SK-N-DZ (cell line): ENCODE measurements at regions not wholly inside any gene's neighbourhood (a gene's known extent, or its start where the extent isn't known, plus 50 kb on each side); places are given as distances from the start of the nearest gene placed in this dataset.
"Not testable (repeated sequence)": the region's sequence is repeated elsewhere in the genome, so short reads cannot be mapped to it uniquely, and the experiment has no call there.

Experiments
- DNase-seq: peaks from one replicate; pipeline ENCODE4 v3.0.0-alpha.2; 2015; ENCODE audit warnings: low spot score

- peak; percentile 86 for DNase-seq
These were observed 167.2 kb downstream of the TBC1D2B start for GRCh38 chr15:77910030-77910911.

GRCh38 chr15:77909182-77909940, 168.2 kb downstream of the TBC1D2B start:
- no peak for DNase-seq

DNA sequence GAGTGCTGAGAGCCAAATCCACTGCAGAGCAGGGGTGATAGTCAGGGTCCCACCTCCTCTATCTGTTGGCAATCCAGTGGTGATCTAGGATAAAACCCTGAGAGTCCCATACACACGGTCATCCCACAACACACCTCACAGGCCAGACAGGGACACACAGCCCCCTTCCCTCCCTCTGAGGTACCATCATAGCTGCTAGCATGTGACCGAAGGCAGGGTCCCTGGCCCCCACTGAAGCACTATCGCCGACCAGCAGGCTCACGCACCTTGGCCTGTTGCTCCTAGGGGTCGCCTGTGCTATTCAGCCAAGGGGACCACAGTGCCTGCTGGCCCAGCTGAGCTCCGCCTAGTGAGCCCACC, 168.8 kb downstream of the TBC1D2B start:
- not testable (repeated sequence) for DNase-seq

GRCh38 chr15:77907824-77908751, 169.4 kb downstream of the TBC1D2B start:
- peak; percentile 75 for DNase-seq

DNA sequence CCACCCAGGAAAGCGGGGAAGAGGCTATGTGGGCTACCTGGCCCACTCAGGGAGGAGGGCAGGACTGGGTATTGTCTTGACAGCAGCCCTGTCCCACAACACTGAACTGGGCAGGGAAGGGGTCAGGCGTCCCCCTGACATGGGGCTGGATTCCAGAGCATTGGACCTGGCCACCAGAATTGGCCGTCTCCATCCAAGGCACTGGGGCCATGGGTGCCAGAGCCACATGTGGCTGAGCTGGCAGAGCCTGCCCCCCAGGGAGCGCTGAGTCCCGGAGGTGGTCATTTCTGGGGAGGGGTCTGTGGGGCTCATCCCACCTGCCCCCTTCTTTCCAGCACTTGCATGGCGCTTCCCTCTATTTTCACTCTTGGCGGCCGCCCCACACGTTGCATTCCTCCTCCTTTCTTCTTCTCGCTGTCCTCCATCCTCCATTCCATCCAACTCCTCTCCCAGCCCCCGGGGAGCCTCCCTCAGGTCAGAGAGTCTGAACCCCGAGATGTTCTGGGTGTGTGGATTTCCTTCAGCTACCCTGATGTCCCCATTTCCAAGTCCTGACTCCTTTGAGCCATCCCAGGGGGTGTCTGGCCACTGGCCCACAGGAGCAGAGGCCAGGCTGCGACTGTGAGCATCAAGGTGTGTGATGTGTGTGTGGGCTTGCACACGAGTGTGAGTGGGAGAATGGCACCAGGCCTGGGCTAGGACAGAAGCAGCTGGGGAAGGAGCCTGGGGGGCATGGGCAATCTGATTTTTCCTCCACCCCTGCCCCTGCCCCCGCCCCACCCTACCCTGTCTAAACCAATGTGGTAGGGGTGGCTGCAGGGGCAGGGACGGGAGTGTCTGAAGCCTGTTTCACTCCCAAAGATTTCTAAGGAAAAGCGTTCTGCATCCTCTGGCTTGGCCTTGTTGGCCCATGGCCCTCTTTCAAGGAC, 171.2 kb downstream of the TBC1D2B start:
- not testable (repeated sequence) for DNase-seq

DNA sequence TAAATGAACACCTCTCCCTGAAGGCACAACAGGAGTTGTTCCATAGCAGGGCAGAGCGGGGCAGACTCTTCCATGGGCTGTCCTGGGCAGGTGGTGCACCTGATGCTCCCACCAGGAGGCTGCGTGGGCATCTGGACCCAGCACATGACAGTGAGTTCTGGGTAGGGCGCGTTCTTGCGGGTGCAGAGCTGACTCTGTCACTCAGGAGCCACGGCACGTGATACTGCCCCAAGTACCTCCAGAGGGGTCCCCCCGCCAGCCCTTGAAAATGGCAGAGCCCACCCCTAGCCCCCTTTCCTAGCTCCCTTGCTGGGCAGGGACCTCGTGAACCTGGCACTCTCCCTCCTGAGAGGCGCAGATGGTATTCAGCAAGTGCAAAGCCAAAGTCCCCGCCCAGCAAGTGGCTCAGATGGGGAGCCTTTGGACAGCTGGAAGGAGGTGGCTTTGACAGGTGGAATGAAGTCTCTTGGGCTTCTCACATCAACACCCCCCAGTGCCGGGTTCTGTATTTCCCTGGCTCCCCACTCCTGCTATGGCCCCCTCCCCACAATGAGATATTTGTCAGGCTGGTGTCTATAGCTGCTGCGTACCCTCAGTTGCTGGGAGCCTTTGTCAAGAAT, 172.1 kb downstream of the TBC1D2B start:
- no peak for DNase-seq

- DNase-seq: no peak
These were observed 172.6 kb downstream of the TBC1D2B start for GRCh38 chr15:77904901-77905300.

- DNase-seq: no peak
These were observed 173.1 kb downstream of the TBC1D2B start for GRCh38 chr15:77904436-77904821.

DNA sequence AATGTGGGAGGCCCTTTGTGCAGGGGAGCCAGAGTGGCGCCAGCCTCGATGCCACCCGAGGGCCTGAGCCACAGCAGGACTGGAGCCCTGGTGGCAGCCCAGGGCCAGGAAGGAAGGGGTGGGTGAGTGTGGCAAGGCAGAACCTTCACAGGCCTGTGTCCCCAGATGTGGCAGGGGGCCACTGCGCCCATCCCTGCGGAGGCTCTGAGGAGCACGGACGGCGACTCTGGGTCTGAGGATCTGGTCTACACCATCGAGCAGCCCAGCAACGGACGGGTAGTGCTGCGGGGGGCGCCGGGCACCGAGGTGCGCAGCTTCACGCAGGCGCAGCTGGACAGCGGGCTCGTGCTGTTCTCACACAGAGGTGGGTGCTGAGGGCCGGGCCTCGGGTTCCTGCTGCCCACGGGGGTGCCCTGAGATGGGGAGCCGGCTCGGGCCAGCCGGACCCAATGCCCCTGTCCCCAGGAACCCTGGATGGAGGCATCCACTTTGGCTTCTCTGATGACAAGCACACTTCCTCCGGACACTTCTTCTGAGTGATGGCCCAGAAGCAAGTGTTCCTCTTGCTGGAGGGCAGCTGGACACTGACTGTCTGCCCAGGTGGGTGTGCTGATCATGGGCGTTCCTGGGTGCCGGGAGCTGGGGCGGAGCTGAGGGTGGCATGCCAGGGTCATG, 173.6 kb downstream of the TBC1D2B start:
- not testable (repeated sequence) for DNase-seq

GRCh38 chr15:77902921-77903760, 174.4 kb downstream of the TBC1D2B start:
- not testable (repeated sequence) for DNase-seq

GRCh38 chr15:77901921-77902750, 175.4 kb downstream of the TBC1D2B start:
- DNase-seq: no peak

DNA sequence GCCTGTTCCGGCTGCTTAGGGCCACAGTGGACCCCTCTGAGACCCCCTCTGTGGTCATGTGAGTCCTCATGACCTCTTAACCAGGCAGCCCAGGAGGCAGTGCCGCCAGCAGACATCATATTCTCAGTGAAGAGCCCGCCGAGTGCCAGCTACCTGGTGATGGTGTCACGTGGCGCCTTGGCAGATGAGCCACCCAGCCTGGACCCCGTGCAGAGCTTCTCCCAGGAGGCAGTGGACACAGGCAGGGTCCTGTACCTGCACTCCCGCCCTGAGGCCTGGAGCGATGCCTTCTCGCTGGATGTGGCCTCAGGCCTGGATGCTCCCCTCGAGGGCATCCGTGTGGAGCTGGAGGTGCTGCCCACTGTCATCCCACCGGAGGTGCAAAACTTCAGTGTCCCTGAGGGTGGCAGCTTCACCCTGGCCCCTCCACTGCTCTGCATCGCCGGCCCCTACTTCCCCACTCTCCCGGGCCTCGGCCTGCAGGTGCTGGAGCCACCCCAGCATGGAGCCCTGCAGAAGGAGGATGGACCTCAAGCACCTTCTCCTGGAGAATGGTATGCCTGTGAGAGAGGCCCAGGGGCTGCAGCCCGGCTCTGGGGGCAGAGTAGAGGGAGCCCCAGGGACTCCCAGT, 176.1 kb downstream of the TBC1D2B start:
- no peak for DNase-seq

GRCh38 chr15:77900331-77900963, 177.1 kb downstream of the TBC1D2B start:
- DNase-seq: peak; percentile 45

DNA sequence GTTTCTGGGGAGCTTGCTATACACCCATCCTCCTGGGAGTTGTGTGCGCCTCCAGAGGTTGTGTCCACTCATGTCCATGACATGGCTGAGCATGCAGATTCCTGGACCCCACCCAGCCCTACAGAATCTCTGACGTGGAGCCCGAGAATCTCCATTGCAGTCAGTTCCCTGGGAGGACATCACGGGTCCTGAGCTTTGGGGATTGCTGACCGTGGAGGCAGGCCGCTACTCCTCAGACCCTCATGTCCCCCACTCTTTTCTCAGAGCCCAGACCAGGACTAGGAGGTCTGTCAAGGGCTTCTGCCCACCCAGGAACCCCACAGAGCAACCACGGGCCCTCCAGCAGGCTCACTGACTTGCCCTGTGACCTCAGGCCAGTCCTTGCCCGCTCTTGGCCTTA, 177.7 kb downstream of the TBC1D2B start:
- DNase-seq: not testable (repeated sequence)

- DNase-seq: no peak
These were observed 178.4 kb downstream of the TBC1D2B start for GRCh38 chr15:77898811-77899730.
